Endodermal cell (in vitro differentiated cells): ENCODE measurements at regions not wholly inside any gene's neighbourhood (a gene's known extent, or its start where the extent isn't known, plus 50 kb on each side); places are given as distances from the start of the nearest gene placed in this dataset.

Experiments
- DNase-seq: peaks from one replicate; pipeline ENCODE4 v3.0.0-alpha.2; 2017
- H3K27ac ChIP-seq: 2 replicates; pipeline ENCODE4 v1.5.1; 2013; ENCODE audit warnings: mild to moderate bottlenecking, low read depth, low read length, moderate library complexity
- H3K27me3 ChIP-seq: 2 replicates; pipeline ENCODE4 v1.6.1; 2013; ENCODE audit warnings: mild to moderate bottlenecking, low read length, moderate library complexity; ENCODE audit not compliant: insufficient read depth, control insufficient read depth, poor library complexity, severe bottlenecking
- H3K36me3 ChIP-seq: 2 replicates; pipeline ENCODE4 v1.7.0; 2013; ENCODE audit warnings: mild to moderate bottlenecking, low read length, moderate library complexity; ENCODE audit not compliant: control insufficient read depth, insufficient read depth
- H3K4me1 ChIP-seq: one replicate; pipeline ENCODE4 v1.7.0; 2013; ENCODE audit warnings: low read length; ENCODE audit not compliant: control insufficient read depth, insufficient read depth
- H3K4me3 ChIP-seq: 2 replicates; pipeline ENCODE4 v1.5.1; 2013; ENCODE audit warnings: mild to moderate bottlenecking, low read length, moderate library complexity
- H3K9ac ChIP-seq: 2 replicates; pipeline ENCODE4 v1.6.1; 2013; ENCODE audit warnings: mild to moderate bottlenecking, low read length, moderate library complexity; ENCODE audit not compliant: poor library complexity, severe bottlenecking; ENCODE audit errors: extremely low read depth
- H3K9me3 ChIP-seq: 2 replicates; pipeline ENCODE4 v1.6.1; 2013; ENCODE audit warnings: mild to moderate bottlenecking, low read length, moderate library complexity; ENCODE audit not compliant: control insufficient read depth
- H3K27ac Mint-ChIP-seq: 2 replicates; pipeline ENCODE4 v1.8.0; 2020; ENCODE audit warnings: mixed read lengths
- H3K27me3 Mint-ChIP-seq: 2 replicates; pipeline ENCODE4 v1.8.0; 2021; ENCODE audit warnings: mild to moderate bottlenecking, mixed read lengths; ENCODE audit not compliant: insufficient read depth
- H3K36me3 Mint-ChIP-seq: 2 replicates; pipeline ENCODE4 v1.8.0; 2020; ENCODE audit warnings: low read depth, mixed read lengths
- H3K4me1 Mint-ChIP-seq: 2 replicates; pipeline ENCODE4 v1.8.0; 2020; ENCODE audit warnings: mixed read lengths
- H3K4me3 Mint-ChIP-seq: 2 replicates; pipeline ENCODE4 v1.8.0; 2020; ENCODE audit warnings: mild to moderate bottlenecking, moderate library complexity, mixed read lengths
- H3K9me3 Mint-ChIP-seq: 2 replicates; pipeline ENCODE4 v1.8.0; 2020; ENCODE audit warnings: mild to moderate bottlenecking, mixed read lengths
- CTCF ChIP-seq: fragments of 200-600 bp; sonication (generic); conservative IDR thresholded peaks from 2 replicates; pipeline ENCODE4 v1.5.0; 2021; ENCODE audit warnings: antibody characterized with exemption, mild to moderate bottlenecking
- WGBS, 2 experiments: methylation state at CpG; one replicate each; pipeline versions ENCODE4 v1.1.5 to v1.1.7; 2013; ENCODE audit warnings: missing lambda C conversion rate in 2 of 2, mixed read lengths in 1 of 2; ENCODE audit not compliant: insufficient coverage in 1 of 2, insufficient read length in 1 of 2; 5-methylcytosine and 5-hydroxymethylcytosine counted together

- no peak for TF ChIP-seq CTCF
- no peak overlapping the region for H3K4me3 ChIP-seq
- no peak overlapping the region for H3K9ac ChIP-seq
- H3K27ac ChIP-seq = no peak overlapping the region
- H3K27me3 ChIP-seq = no peaks in the 10 kb centered on the region
- no peaks in the 10 kb centered on the region for H3K36me3 Mint-ChIP-seq
- no peaks in the 10 kb centered on the region for H3K36me3 ChIP-seq
- no peaks in the 10 kb centered on the region for H3K4me1 ChIP-seq
- WGBS, 2 experiments = 95% methylated on average over 2 of the region's 2 CpGs; no CpG with 5 or more reads in 1 of the 2 experiments
- no peaks in the 10 kb centered on the region for H3K27me3 Mint-ChIP-seq
- H3K4me1 Mint-ChIP-seq = peaks cover 6% of the 10 kb centered on the region
- DNase-seq = no peak
- H3K9me3 Mint-ChIP-seq = no peaks in the 10 kb centered on the region
- H3K9me3 ChIP-seq = no peaks in the 10 kb centered on the region
- no peak overlapping the region for H3K27ac Mint-ChIP-seq
- no peak overlapping the region for H3K4me3 Mint-ChIP-seq
Measured at GRCh38 chr2:39914949-39915348, 135.9 kb upstream of the THUMPD2 start.

GRCh38 chr2:39913648-39914461 lies 134.8 kb upstream of the THUMPD2 start:
- peak; percentile 92 for TF ChIP-seq CTCF
- H3K27ac ChIP-seq = no peak overlapping the region
- WGBS, 2 experiments = 0 to 43% methylated on average over 1 to 5 of the region's 5 CpGs

GRCh38 chr2:39902103-39902502 lies 123.0 kb upstream of the THUMPD2 start:
- Mint-ChIP-seq H3K27ac (no peak overlapping the region), H3K4me1 (no peaks in the 10 kb centered on the region), H3K36me3 (no peaks in the 10 kb centered on the region), H3K9me3 (peaks cover 16% of the 10 kb centered on the region), H3K4me3 (no peak overlapping the region), H3K27me3 (no peaks in the 10 kb centered on the region)
- no peak overlapping the region for H3K9ac ChIP-seq
- no peaks in the 10 kb centered on the region for H3K4me1 ChIP-seq
- no peak for TF ChIP-seq CTCF
- no peaks in the 10 kb centered on the region for H3K27me3 ChIP-seq
- no peak overlapping the region for H3K27ac ChIP-seq
- DNase-seq = no peak
- peaks cover 15% of the 10 kb centered on the region for H3K9me3 ChIP-seq
- H3K36me3 ChIP-seq = no peaks in the 10 kb centered on the region
- H3K4me3 ChIP-seq = no peak overlapping the region

More at GRCh38 chr2:39913648-39914461, 134.8 kb upstream of the THUMPD2 start:
- no peak overlapping the region for H3K4me3 ChIP-seq
- no peaks in the 10 kb centered on the region for H3K27me3 ChIP-seq
- no peaks in the 10 kb centered on the region for H3K36me3 Mint-ChIP-seq
- no peaks in the 10 kb centered on the region for H3K9me3 Mint-ChIP-seq
- H3K4me1 ChIP-seq = no peaks in the 10 kb centered on the region
- DNase-seq = peak; percentile 54
- peaks cover 6% of the 10 kb centered on the region for H3K4me1 Mint-ChIP-seq
- H3K4me3 Mint-ChIP-seq = no peak overlapping the region
- no peak overlapping the region for H3K9ac ChIP-seq
- no peaks in the 10 kb centered on the region for H3K36me3 ChIP-seq
- no peak overlapping the region for H3K27ac Mint-ChIP-seq
- no peaks in the 10 kb centered on the region for H3K9me3 ChIP-seq
- H3K27me3 Mint-ChIP-seq = no peaks in the 10 kb centered on the region
